HL-60 (cell line): ENCODE measurements at regions not wholly inside any gene's neighbourhood (a gene's known extent, or its start where the extent isn't known, plus 50 kb on each side); places are given as distances from the start of the nearest gene placed in this dataset.

Experiments
- CTCF ChIP-seq: IDR thresholded peaks from one replicate; pipeline ENCODE4 v1.5.1; 2011; ENCODE audit warnings: low read length, control low read depth, inconsistent platforms; ENCODE audit not compliant: insufficient read depth
- GABPA ChIP-seq: IDR thresholded peaks from 2 replicates; pipeline ENCODE4 v1.6.1; 2012; ENCODE audit warnings: low read depth
- POLR2AphosphoS5 ChIP-seq: IDR thresholded peaks from 2 replicates; pipeline ENCODE4 v1.6.1; 2012; ENCODE audit warnings: low read depth
- SPI1 ChIP-seq: IDR thresholded peaks from 2 replicates; pipeline ENCODE4 v1.6.1; 2012; ENCODE audit warnings: low read depth, mild to moderate bottlenecking, borderline replicate concordance
- TF ChIP-seq, protein P1 (sequence below): IDR thresholded peaks from 2 replicates; pipeline ENCODE4 v1.6.1; 2012; ENCODE audit warnings: low read depth; ENCODE audit not compliant: insufficient replicate concordance

GRCh38 chr2:12236136-12236844, 480.4 kb upstream of the TRIB2 start:
- TF ChIP-seq CTCF: no peak
- no peak for TF ChIP-seq GABPA
- TF ChIP-seq SPI1: no peak
- TF ChIP-seq, protein P1, sequence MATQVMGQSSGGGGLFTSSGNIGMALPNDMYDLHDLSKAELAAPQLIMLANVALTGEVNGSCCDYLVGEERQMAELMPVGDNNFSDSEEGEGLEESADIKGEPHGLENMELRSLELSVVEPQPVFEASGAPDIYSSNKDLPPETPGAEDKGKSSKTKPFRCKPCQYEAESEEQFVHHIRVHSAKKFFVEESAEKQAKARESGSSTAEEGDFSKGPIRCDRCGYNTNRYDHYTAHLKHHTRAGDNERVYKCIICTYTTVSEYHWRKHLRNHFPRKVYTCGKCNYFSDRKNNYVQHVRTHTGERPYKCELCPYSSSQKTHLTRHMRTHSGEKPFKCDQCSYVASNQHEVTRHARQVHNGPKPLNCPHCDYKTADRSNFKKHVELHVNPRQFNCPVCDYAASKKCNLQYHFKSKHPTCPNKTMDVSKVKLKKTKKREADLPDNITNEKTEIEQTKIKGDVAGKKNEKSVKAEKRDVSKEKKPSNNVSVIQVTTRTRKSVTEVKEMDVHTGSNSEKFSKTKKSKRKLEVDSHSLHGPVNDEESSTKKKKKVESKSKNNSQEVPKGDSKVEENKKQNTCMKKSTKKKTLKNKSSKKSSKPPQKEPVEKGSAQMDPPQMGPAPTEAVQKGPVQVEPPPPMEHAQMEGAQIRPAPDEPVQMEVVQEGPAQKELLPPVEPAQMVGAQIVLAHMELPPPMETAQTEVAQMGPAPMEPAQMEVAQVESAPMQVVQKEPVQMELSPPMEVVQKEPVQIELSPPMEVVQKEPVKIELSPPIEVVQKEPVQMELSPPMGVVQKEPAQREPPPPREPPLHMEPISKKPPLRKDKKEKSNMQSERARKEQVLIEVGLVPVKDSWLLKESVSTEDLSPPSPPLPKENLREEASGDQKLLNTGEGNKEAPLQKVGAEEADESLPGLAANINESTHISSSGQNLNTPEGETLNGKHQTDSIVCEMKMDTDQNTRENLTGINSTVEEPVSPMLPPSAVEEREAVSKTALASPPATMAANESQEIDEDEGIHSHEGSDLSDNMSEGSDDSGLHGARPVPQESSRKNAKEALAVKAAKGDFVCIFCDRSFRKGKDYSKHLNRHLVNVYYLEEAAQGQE: no peak
- no peak for TF ChIP-seq POLR2AphosphoS5
